Body of pancreas (tissue), 4 donors: ENCODE measurements at regions not wholly inside any gene's neighbourhood (a gene's known extent, or its start where the extent isn't known, plus 50 kb on each side); places are given as distances from the start of the nearest gene placed in this dataset.
"Not testable (repeated sequence)": the region's sequence is repeated elsewhere in the genome, so short reads cannot be mapped to it uniquely, and the experiment has no call there.

Experiments
- ATAC-seq: fragments of 150-250 bp; one replicate; pipeline ENCODE4 v1.9.1; 2016
- DNase-seq, 4 donors: peaks; one replicate each; pipeline ENCODE4 v3.0.0-alpha.2; 2019
- H3K27ac ChIP-seq, 4 donors: fragments of 200-600 bp; sonication (generic); 1 replicate in 3 of 4; 2 replicates in 1 of 4; pipeline versions ENCODE4 v1.5.1 to v1.6.1; 2016 to 2019; ENCODE audit warnings: mild to moderate bottlenecking in 1 of 4, mixed read lengths in 1 of 4, moderate library complexity in 1 of 4
- H3K27me3 ChIP-seq, 2 donors: fragments of 200-600 bp; sonication (generic); one replicate each; pipeline ENCODE4 v1.6.0; 2016; ENCODE audit warnings: mild to moderate bottlenecking in 1 of 2
- H3K36me3 ChIP-seq, 2 donors: fragments of 200-600 bp; sonication (generic); replicated peaks in 1 of 2; 2 replicates each; pipeline ENCODE4 v1.5.1; 2016; ENCODE audit warnings: low read depth in 2 of 2; ENCODE audit not compliant: insufficient read depth in 1 of 2
- H3K4me1 ChIP-seq: fragments of 200-600 bp; sonication (generic); one replicate; pipeline ENCODE4 v1.6.0; 2016
- H3K4me3 ChIP-seq, 2 donors: fragments of 200-600 bp; sonication (generic); 1 replicate in 1 of 2; 2 replicates in 1 of 2; pipeline ENCODE4 v1.5.1; 2016 to 2019
- H3K9me3 ChIP-seq, 3 donors: fragments of 200-600 bp; sonication (generic); 1 replicate in 2 of 3; 2 replicates in 1 of 3; pipeline ENCODE4 v1.5.1; 2016
- CTCF ChIP-seq, 7 experiments: fragments of 450-650 bp in 4 of 7; fragments of 200-600 bp in 3 of 7; sonication (generic) in 3 of 7; IDR thresholded peaks; one replicate each; pipeline ENCODE4 v1.5.1; 2016 to 2019; ENCODE audit warnings: antibody characterized with exemption in 7 of 7
- POLR2A ChIP-seq, 3 donors: fragments of 450-650 bp; IDR thresholded peaks; one replicate each; pipeline ENCODE4 v1.6.1; 2016; ENCODE audit warnings: antibody characterized with exemption in 3 of 3, mild to moderate bottlenecking in 2 of 3
- WGBS, 2 donors: methylation state at CpG; one replicate each; pipeline ENCODE4 v1.1.5; 2017; 5-methylcytosine and 5-hydroxymethylcytosine counted together
- intact Hi-C: fragments of 100-400 bp; cut with DNase I; formaldehyde crosslinking; loops from one replicate; pipeline ENCODE4 v1.15.1; 2023

GRCh38 chr10:10725196-10725595 lies 292.5 kb upstream of the CELF2 start:
- intact Hi-C loops = no loop called here
- Histone ChIP-seq H3K36me3 (no peaks in the 10 kb centered on the region), H3K4me1 (no peaks in the 10 kb centered on the region), H3K27me3 (no peaks in the 10 kb centered on the region), H3K9me3 (no peaks in the 10 kb centered on the region), H3K27ac (no peak overlapping the region), H3K4me3 (no peak overlapping the region)
- DNase-seq = no peak
- 39 to 50% methylated on average over 5 of the region's 5 CpGs for WGBS, 2 donors
- ATAC-seq = no peak
- TF ChIP-seq POLR2A (IDR thresholded peaks at IDR 0.05) (no peak), CTCF (IDR thresholded peaks at IDR 0.05) (no peak)

- DNase-seq = no peak
- ATAC-seq = no peak
- no peaks in the 10 kb centered on the region for H3K27me3 ChIP-seq
- no peak overlapping the region for H3K4me3 ChIP-seq
- no peaks in the 10 kb centered on the region for H3K36me3 ChIP-seq
- no peaks in the 10 kb centered on the region for H3K9me3 ChIP-seq
- WGBS, 2 donors = 51 to 53% methylated on average over 6 of the region's 6 CpGs
- H3K27ac ChIP-seq = no peak overlapping the region
- TF ChIP-seq CTCF (IDR thresholded peaks at IDR 0.05) = no peak
- TF ChIP-seq POLR2A (IDR thresholded peaks at IDR 0.05) = no peak
- no peaks in the 10 kb centered on the region for H3K4me1 ChIP-seq
- intact Hi-C loops = no loop called here
Observed at GRCh38 chr10:10726101-10726500, 291.6 kb upstream of the CELF2 start.

- intact Hi-C loops, H3K4me3 ChIP-seq, H3K9me3 ChIP-seq, ATAC-seq, DNase-seq, H3K36me3 ChIP-seq, H3K27ac ChIP-seq, H3K4me1 ChIP-seq, H3K27me3 ChIP-seq: not testable (repeated sequence)
- WGBS, 2 donors = 88 to 92% methylated on average over 14 of the region's 14 CpGs
Observed at GRCh38 chr10:10727411-10727810, 290.3 kb upstream of the CELF2 start.

- 71 to 75% methylated on average over 5 of the region's 5 CpGs for WGBS, 2 donors
- no peaks in the 10 kb centered on the region for H3K27me3 ChIP-seq
- ATAC-seq = no peak
- no peak for DNase-seq
- H3K27ac ChIP-seq = no peak overlapping the region
- no peaks in the 10 kb centered on the region for H3K9me3 ChIP-seq
- no peaks in the 10 kb centered on the region for H3K36me3 ChIP-seq
- TF ChIP-seq CTCF (IDR thresholded peaks at IDR 0.05) = no peak
- H3K4me3 ChIP-seq = no peak overlapping the region
- no peaks in the 10 kb centered on the region for H3K4me1 ChIP-seq
- intact Hi-C loops = no loop called here
Observed at GRCh38 chr10:10727812-10728211, 289.9 kb upstream of the CELF2 start.

GRCh38 chr10:10730471-10731043 lies 287.1 kb upstream of the CELF2 start:
- Histone ChIP-seq H3K9me3 (no peaks in the 10 kb centered on the region), H3K27ac (no peak overlapping the region), H3K4me3 (no peak overlapping the region), H3K4me1 (no peaks in the 10 kb centered on the region), H3K36me3 (no peaks in the 10 kb centered on the region), H3K27me3 (no peaks in the 10 kb centered on the region)
- 59 to 63% methylated on average over 5 of the region's 5 CpGs for WGBS, 2 donors
- ATAC-seq (no peak), DNase-seq (no peak)
- intact Hi-C loops = no loop called here
- TF ChIP-seq POLR2A (IDR thresholded peaks at IDR 0.05) (no peak), CTCF (IDR thresholded peaks at IDR 0.05) (no peak)
